Keratinocyte (primary cell): ENCODE measurements at regions not wholly inside any gene's neighbourhood (a gene's known extent, or its start where the extent isn't known, plus 50 kb on each side); places are given as distances from the start of the nearest gene placed in this dataset.

ENCODE experiments used
- DNase-seq: peaks from one replicate; pipeline ENCODE4 v3.0.0-alpha.2; 2011; ENCODE audit warnings: low read depth, missing footprints, low spot score
- FAIRE-seq: peaks from 2 replicates; lab custom pipeline; 2011; peaks lifted over from hg19 to GRCh38; lab: Jason Lieb, UNC
- H2AFZ ChIP-seq: 2 replicates; pipeline ENCODE4 v1.6.0; 2012; ENCODE audit warnings: low read length, control low read depth, inconsistent platforms; ENCODE audit not compliant: control insufficient read depth
- H3K27ac ChIP-seq: 2 replicates; pipeline ENCODE4 v1.5.1; 2011; ENCODE audit warnings: low read length; ENCODE audit not compliant: control insufficient read depth, insufficient read depth
- H3K27me3 ChIP-seq: 3 replicates; pipeline ENCODE4 v1.6.0; 2011; ENCODE audit warnings: low read length; ENCODE audit not compliant: control insufficient read depth, insufficient read depth; ENCODE audit errors: extremely low read depth
- H3K36me3 ChIP-seq, 2 experiments: 2 replicates in 1 of 2; 3 replicates in 1 of 2; pipeline ENCODE4 v1.5.1; 2011; ENCODE audit warnings: low read length in 2 of 2, mild to moderate bottlenecking in 1 of 2; ENCODE audit not compliant: control insufficient read depth in 2 of 2, insufficient read depth in 2 of 2; ENCODE audit errors: extremely low read depth in 1 of 2
- H3K4me1 ChIP-seq: 3 replicates; pipeline ENCODE4 v1.5.1; 2011; ENCODE audit warnings: low read length; ENCODE audit not compliant: control insufficient read depth, insufficient read depth; ENCODE audit errors: extremely low read depth
- H3K4me2 ChIP-seq: 3 replicates; pipeline ENCODE4 v1.6.0; 2011; ENCODE audit warnings: low read depth, low read length; ENCODE audit not compliant: control insufficient read depth, insufficient read depth; ENCODE audit errors: extremely low read depth
- H3K4me3 ChIP-seq, 3 experiments: fragments of 200-600 bp in 1 of 3; sonication (generic) in 1 of 3; 2 replicates in 2 of 3; 3 replicates in 1 of 3; pipeline ENCODE4 v1.5.1; 2011 to 2016; ENCODE audit warnings: low read length in 3 of 3, mild to moderate bottlenecking in 3 of 3, control low read depth in 2 of 3, inconsistent platforms in 1 of 3, low read depth in 1 of 3, mixed read lengths in 1 of 3, mixed run types in 1 of 3, moderate library complexity in 1 of 3; ENCODE audit not compliant: control insufficient read depth in 2 of 3, insufficient read depth in 2 of 3; ENCODE audit errors: extremely low read depth in 1 of 3
- H3K79me2 ChIP-seq: 2 replicates; pipeline ENCODE4 v1.6.0; 2012; ENCODE audit warnings: low read length; ENCODE audit not compliant: control insufficient read depth, insufficient read depth
- H3K9ac ChIP-seq: 3 replicates; pipeline ENCODE4 v1.6.0; 2011; ENCODE audit warnings: low read length; ENCODE audit not compliant: control insufficient read depth, insufficient read depth; ENCODE audit errors: extremely low read depth
- H3K9me1 ChIP-seq: 3 replicates; pipeline ENCODE4 v1.6.0; 2011; ENCODE audit warnings: low read length; ENCODE audit not compliant: control insufficient read depth, insufficient read depth; ENCODE audit errors: extremely low read depth
- H3K9me3 ChIP-seq: 2 replicates; pipeline ENCODE4 v1.5.1; 2012; ENCODE audit warnings: low read depth, low read length; ENCODE audit not compliant: control insufficient read depth
- H4K20me1 ChIP-seq: 3 replicates; pipeline ENCODE4 v1.6.0; 2011; ENCODE audit warnings: low read length; ENCODE audit not compliant: control insufficient read depth, insufficient read depth; ENCODE audit errors: extremely low read depth
- CTCF ChIP-seq, 3 experiments: IDR thresholded peaks in 1 of 3; conservative IDR thresholded peaks in 1 of 3; optimal IDR thresholded peaks in 1 of 3; 2 replicates in 2 of 3; 3 replicates in 1 of 3; pipeline versions ENCODE3 to v1.5.1; 2011; ENCODE audit warnings: low read length in 3 of 3, mild to moderate bottlenecking in 3 of 3, moderate library complexity in 2 of 3, control low read depth in 1 of 3, inconsistent platforms in 1 of 3; ENCODE audit not compliant: insufficient read depth in 2 of 3; ENCODE audit errors: extremely low read depth in 1 of 3
- EZH2 ChIP-seq: IDR thresholded peaks from one replicate; pipeline ENCODE4 v1.6.1; 2012; ENCODE audit warnings: inconsistent platforms, mild to moderate bottlenecking, low read length, moderate library complexity
- dilution Hi-C: fragments of 300-500 bp; cut with MboI; formaldehyde crosslinking; loops from one replicate; pipeline ENCODE4 v1.7.0; 2020; ENCODE audit warnings: low sequenced_read_pairs; ENCODE audit not compliant: extremely low pct_ligation_motif_present

- no peaks in the 10 kb centered on the region for H3K9me3 ChIP-seq
- H3K36me3 ChIP-seq: no peaks in the 10 kb centered on the region
- H3K4me2 ChIP-seq: no peak overlapping the region
- dilution Hi-C loops: no loop called here
- TF ChIP-seq CTCF (optimal IDR thresholded peaks at IDR 0.05 in 1 of 3, IDR thresholded peaks at IDR 0.05 in 1 of 3, conservative IDR thresholded peaks at IDR 0.05 in 1 of 3; ENCODE audit: extremely low read depth in 1 of 3, insufficient read depth in 2 of 3, low read length in 3 of 3) (no peak), EZH2 (no peak)
- H4K20me1 ChIP-seq: no peaks in the 10 kb centered on the region
- no peak overlapping the region for H2AFZ ChIP-seq
- DNase-seq: no peak
- no peak for FAIRE-seq
- H3K27ac ChIP-seq: no peak overlapping the region
- no peaks in the 10 kb centered on the region for H3K27me3 ChIP-seq
- H3K9me1 ChIP-seq: no peaks in the 10 kb centered on the region
- H3K9ac ChIP-seq: no peak overlapping the region
- H3K4me1 ChIP-seq: no peaks in the 10 kb centered on the region
- no peak overlapping the region for H3K4me3 ChIP-seq
- no peaks in the 10 kb centered on the region for H3K79me2 ChIP-seq
Observed at GRCh38 chr17:14630621-14631020, 329.7 kb downstream of the HS3ST3B1 start.

- Histone ChIP-seq H3K9ac (no peak overlapping the region), H4K20me1 (no peaks in the 10 kb centered on the region), H3K36me3 (no peaks in the 10 kb centered on the region), H3K9me3 (no peaks in the 10 kb centered on the region), H3K27me3 (no peaks in the 10 kb centered on the region), H3K4me1 (no peaks in the 10 kb centered on the region), H3K4me3 (no peak overlapping the region), H3K27ac (no peak overlapping the region), H3K4me2 (no peak overlapping the region), H3K79me2 (no peaks in the 10 kb centered on the region), H2AFZ (no peak overlapping the region), H3K9me1 (no peaks in the 10 kb centered on the region)
- no peak for DNase-seq
- TF ChIP-seq CTCF (optimal IDR thresholded peaks at IDR 0.05 in 1 of 3, IDR thresholded peaks at IDR 0.05 in 1 of 3, conservative IDR thresholded peaks at IDR 0.05 in 1 of 3; ENCODE audit: extremely low read depth in 1 of 3, insufficient read depth in 2 of 3, low read length in 3 of 3): no peak
- no peak for TF ChIP-seq EZH2
- dilution Hi-C loops: no loop called here
- FAIRE-seq: no peak
Observed at GRCh38 chr17:14630046-14630445, 329.2 kb downstream of the HS3ST3B1 start.
